Right lobe of liver (tissue), 6 donors: ENCODE measurements at regions not wholly inside any gene's neighbourhood (a gene's known extent, or its start where the extent isn't known, plus 50 kb on each side); places are given as distances from the start of the nearest gene placed in this dataset.

Experiments
- ATAC-seq, 4 donors: fragments of 200-7000 bp; cut with Tn5 transposase; one replicate each; pipeline ENCODE4 v1.9.1; 2020; ENCODE audit warnings: mild to moderate bottlenecking in 4 of 4, moderate library complexity in 4 of 4
- DNase-seq, 3 donors: peaks; one replicate each; pipeline ENCODE4 v3.0.0-alpha.2; 2020
- H3K27ac ChIP-seq, 3 donors: fragments of 200-600 bp; one replicate each; pipeline ENCODE4 v1.8.0; 2022
- H3K27me3 ChIP-seq, 2 donors: fragments of 200-600 bp; one replicate each; pipeline ENCODE4 v1.8.0; 2022
- H3K36me3 ChIP-seq, 4 donors: fragments of 200-600 bp; sonication (generic) in 1 of 4; one replicate each; pipeline versions ENCODE4 v1.5.1 to v1.8.0; 2017 to 2022; ENCODE audit warnings: control low read depth in 1 of 4
- H3K4me1 ChIP-seq, 4 donors: fragments of 200-600 bp; sonication (generic) in 1 of 4; one replicate each; pipeline versions ENCODE4 v1.5.1 to v1.8.0; 2017 to 2022; ENCODE audit warnings: control low read depth in 1 of 4
- H3K4me3 ChIP-seq, 3 donors: fragments of 200-600 bp; one replicate each; pipeline ENCODE4 v1.8.0; 2022
- H3K9me3 ChIP-seq, 4 donors: fragments of 200-600 bp; sonication (generic) in 1 of 4; one replicate each; pipeline versions ENCODE4 v1.5.1 to v1.8.0; 2017 to 2022; ENCODE audit warnings: control low read depth in 1 of 4
- POLR2A ChIP-seq: fragments of 450-650 bp; IDR thresholded peaks from one replicate; pipeline ENCODE4 v1.6.1; 2017; ENCODE audit warnings: antibody characterized with exemption, mild to moderate bottlenecking
- WGBS: methylation state at CpG from one replicate; pipeline ENCODE4 v1.1.6; 2018; ENCODE audit warnings: low coverage, low lambda C conversion rate; ENCODE audit not compliant: insufficient coverage; ENCODE audit errors: missing lambda C conversion rate; 5-methylcytosine and 5-hydroxymethylcytosine counted together
- intact Hi-C, 2 donors: fragments of 100-400 bp; cut with DNase I; formaldehyde crosslinking; loops; one replicate each; pipeline versions ENCODE4 v1.11.2 to v1.14.1; 2022
- TF ChIP-seq, protein P1 (sequence below), 4 donors: fragments of 200-600 bp in 3 of 4; fragments of 450-650 bp in 1 of 4; IDR thresholded peaks; one replicate each; pipeline versions ENCODE4 v1.5.1 to v1.8.0; 2016 to 2022; ENCODE audit warnings: antibody characterized with exemption in 4 of 4, mild to moderate bottlenecking in 2 of 4
- donor health status: DM: no; HTN: yes; CAD: no.
- donor health status: DM: no; HTN: no; CAD: no.
- donor health status: DM: no; HTN: no; CAD: no.
- donor health status: DM: no; HTN: yes; CAD: no.
- donor health status: DM: no; HTN: yes; CAD: no.

GRCh38 chr10:64067859-64068258 lies 546.7 kb downstream of the REEP3 start:
- intact Hi-C loops = no loop called here
- TF ChIP-seq POLR2A = no peak
- TF ChIP-seq, protein P1, sequence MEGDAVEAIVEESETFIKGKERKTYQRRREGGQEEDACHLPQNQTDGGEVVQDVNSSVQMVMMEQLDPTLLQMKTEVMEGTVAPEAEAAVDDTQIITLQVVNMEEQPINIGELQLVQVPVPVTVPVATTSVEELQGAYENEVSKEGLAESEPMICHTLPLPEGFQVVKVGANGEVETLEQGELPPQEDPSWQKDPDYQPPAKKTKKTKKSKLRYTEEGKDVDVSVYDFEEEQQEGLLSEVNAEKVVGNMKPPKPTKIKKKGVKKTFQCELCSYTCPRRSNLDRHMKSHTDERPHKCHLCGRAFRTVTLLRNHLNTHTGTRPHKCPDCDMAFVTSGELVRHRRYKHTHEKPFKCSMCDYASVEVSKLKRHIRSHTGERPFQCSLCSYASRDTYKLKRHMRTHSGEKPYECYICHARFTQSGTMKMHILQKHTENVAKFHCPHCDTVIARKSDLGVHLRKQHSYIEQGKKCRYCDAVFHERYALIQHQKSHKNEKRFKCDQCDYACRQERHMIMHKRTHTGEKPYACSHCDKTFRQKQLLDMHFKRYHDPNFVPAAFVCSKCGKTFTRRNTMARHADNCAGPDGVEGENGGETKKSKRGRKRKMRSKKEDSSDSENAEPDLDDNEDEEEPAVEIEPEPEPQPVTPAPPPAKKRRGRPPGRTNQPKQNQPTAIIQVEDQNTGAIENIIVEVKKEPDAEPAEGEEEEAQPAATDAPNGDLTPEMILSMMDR (IDR thresholded peaks at IDR 0.05) = no peak
- Histone ChIP-seq H3K9me3 (no peaks in the 10 kb centered on the region), H3K36me3 (no peaks in the 10 kb centered on the region), H3K27me3 (no peaks in the 10 kb centered on the region), H3K4me3 (no peak overlapping the region), H3K27ac (no peak overlapping the region), H3K4me1 (peaks cover 0 to 12% (median 6%) of the 10 kb centered on the region in 4 donors)
- ATAC-seq (no peak), DNase-seq (no peak)
- 73% methylated on average over 2 of the region's 2 CpGs for WGBS

GRCh38 chr10:64070241-64070640 lies 549.0 kb downstream of the REEP3 start:
- TF ChIP-seq POLR2A = no peak
- TF ChIP-seq, protein P1 (IDR thresholded peaks at IDR 0.05) = no peak
- peaks cover 0 to 17% (median 6%) of the 10 kb centered on the region in 4 donors for H3K4me1 ChIP-seq
- DNase-seq = no peak
- H3K27me3 ChIP-seq = no peaks in the 10 kb centered on the region
- WGBS = 50% methylated on average over 1 of the region's 1 CpG
- H3K4me3 ChIP-seq = no peak overlapping the region
- intact Hi-C loops = no loop called here
- no peak for ATAC-seq
- no peaks in the 10 kb centered on the region for H3K9me3 ChIP-seq
- H3K27ac ChIP-seq = no peak overlapping the region
- H3K36me3 ChIP-seq = no peaks in the 10 kb centered on the region

DNA sequence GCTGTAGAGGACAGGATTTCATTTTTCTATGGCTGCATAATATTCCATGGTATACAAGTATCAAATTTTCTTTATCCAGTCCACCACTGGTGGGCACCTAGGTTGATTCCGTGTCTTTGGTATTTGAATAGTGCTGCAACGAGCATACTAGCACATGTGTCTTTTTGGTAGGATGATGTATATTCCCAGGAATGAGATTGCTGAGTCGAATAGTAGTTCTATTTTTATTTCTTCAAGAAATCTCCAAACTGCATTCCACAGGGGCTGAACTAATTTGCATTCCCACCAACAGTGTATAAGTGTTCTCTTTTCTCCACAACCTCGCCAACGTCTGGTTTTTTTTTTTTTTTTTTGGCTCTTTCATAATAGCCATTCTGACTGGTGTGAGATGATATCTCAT lies 550.0 kb downstream of the REEP3 start:
- WGBS = 45% methylated on average over 4 of the region's 5 CpGs

GRCh38 chr10:64075604-64076003 lies 554.4 kb downstream of the REEP3 start:
- WGBS = 22% methylated on average over 2 of the region's 2 CpGs

More for the DNA sequence above, 550.0 kb downstream of the REEP3 start:
- Histone ChIP-seq H3K4me3 (no peak overlapping the region), H3K27me3 (no peaks in the 10 kb centered on the region), H3K27ac (no peak overlapping the region), H3K4me1 (peaks cover 0 to 25% (median 6%) of the 10 kb centered on the region in 4 donors), H3K9me3 (no peaks in the 10 kb centered on the region), H3K36me3 (no peaks in the 10 kb centered on the region)
- DNase-seq (no peak), ATAC-seq (no peak)
- intact Hi-C loops = no loop called here
- no peak for TF ChIP-seq POLR2A
- TF ChIP-seq, protein P1 (IDR thresholded peaks at IDR 0.05) = no peak

More at GRCh38 chr10:64075604-64076003, 554.4 kb downstream of the REEP3 start:
- Histone ChIP-seq H3K9me3 (no peaks in the 10 kb centered on the region), H3K36me3 (no peaks in the 10 kb centered on the region), H3K27ac (peak overlapping the region in 2 of 3 donors; percentile 17 to 58), H3K4me3 (no peak overlapping the region), H3K4me1 (peaks cover 0 to 16% (median 0%) of the 10 kb centered on the region in 4 donors), H3K27me3 (no peaks in the 10 kb centered on the region)
- intact Hi-C loops = no loop called here
- DNase-seq (peak in 2 of 3 donors; percentile 27 to 46), ATAC-seq (peak; percentile 95 to 100 (median 96))
- TF ChIP-seq, protein P1 (IDR thresholded peaks at IDR 0.05) = no peak
- no peak for TF ChIP-seq POLR2A
